Inflammatory macrophage treated with lipopolysaccharide for 1 hour (primary cell): ENCODE measurements at regions not wholly inside any gene's neighbourhood (a gene's known extent, or its start where the extent isn't known, plus 50 kb on each side); places are given as distances from the start of the nearest gene placed in this dataset.
"Not testable (repeated sequence)": the region's sequence is repeated elsewhere in the genome, so short reads cannot be mapped to it uniquely, and the experiment has no call there.

Experiments used
- DNase-seq, 2 donors: peaks; one replicate each; pipeline ENCODE4 v3.0.0-alpha.2; 2020 to 2022

- DNase-seq, result not testable (repeated sequence)
Measured at GRCh38 chr12:108421082-108421481, 82.0 kb upstream of the CMKLR1 start.

GRCh38 chr12:108420421-108420820 lies 81.3 kb upstream of the CMKLR1 start:
- DNase-seq, result not testable (repeated sequence)

- no peak for DNase-seq
Measured at GRCh38 chr12:108419949-108420348, 80.8 kb upstream of the CMKLR1 start.

GRCh38 chr12:108418164-108418890 lies 79.2 kb upstream of the CMKLR1 start:
- no peak for DNase-seq

GRCh38 chr12:108414021-108414420 lies 74.9 kb upstream of the CMKLR1 start:
- DNase-seq, result no peak

- DNase-seq, result no peak
Measured at GRCh38 chr12:108410689-108411088, 71.6 kb upstream of the CMKLR1 start.

GRCh38 chr12:108409481-108409880 lies 70.4 kb upstream of the CMKLR1 start:
- no peak for DNase-seq

GRCh38 chr12:108403952-108404351 lies 64.8 kb upstream of the CMKLR1 start:
- DNase-seq, result no peak

GRCh38 chr12:108401964-108402363 lies 62.9 kb upstream of the CMKLR1 start:
- no peak for DNase-seq

GRCh38 chr12:108400900-108401480 lies 61.9 kb upstream of the CMKLR1 start:
- no peak for DNase-seq

GRCh38 chr12:108400481-108400880 lies 61.4 kb upstream of the CMKLR1 start:
- DNase-seq, result no peak

GRCh38 chr12:108400056-108400455 lies 60.9 kb upstream of the CMKLR1 start:
- DNase-seq, result no peak

- no peak for DNase-seq
Measured at GRCh38 chr12:108399514-108399913, 60.4 kb upstream of the CMKLR1 start.

- no peak for DNase-seq
Measured at GRCh38 chr12:108394196-108394595, 55.1 kb upstream of the CMKLR1 start.

GRCh38 chr12:108392284-108392683 lies 53.2 kb upstream of the CMKLR1 start:
- DNase-seq, result no peak

- DNase-seq, result no peak
Measured at GRCh38 chr12:108390495-108391203, 51.5 kb upstream of the CMKLR1 start.

GRCh38 chr12:108389544-108389943 lies 50.4 kb upstream of the CMKLR1 start:
- DNase-seq, result no peak
